Occipital lobe (tissue), 1 donor: ENCODE measurements at regions not wholly inside any gene's neighbourhood (a gene's known extent, or its start where the extent isn't known, plus 50 kb on each side); places are given as distances from the start of the nearest gene placed in this dataset.
"Not testable (repeated sequence)": the region's sequence is repeated elsewhere in the genome, so short reads cannot be mapped to it uniquely, and the experiment has no call there.

ENCODE experiments used
- DNase-seq: peaks from one replicate; lab custom pipeline; 2025; lab: John Stamatoyannopoulos, UW

- DNase-seq, result no peak
Measured at GRCh38 chr6:112865131-112865530, 518.0 kb downstream of the RFPL4B start.

GRCh38 chr6:112874881-112875280 is 527.8 kb downstream of the RFPL4B start:
- DNase-seq, result no peak

- no peak for DNase-seq
Measured at GRCh38 chr6:112877134-112878100, 530.3 kb downstream of the RFPL4B start.

- DNase-seq, result no peak
Measured at GRCh38 chr6:112879920-112880413, 532.8 kb downstream of the RFPL4B start.

- no peak for DNase-seq
Measured at GRCh38 chr6:112881027-112881426, 533.9 kb downstream of the RFPL4B start.

- DNase-seq, result no peak
Measured at GRCh38 chr6:112881828-112882780, 535.0 kb downstream of the RFPL4B start.

- DNase-seq, result no peak
Measured at GRCh38 chr6:112883095-112883494, 536.0 kb downstream of the RFPL4B start.

- DNase-seq, result no peak
Measured at GRCh38 chr6:112886415-112886814, 539.3 kb downstream of the RFPL4B start.

GRCh38 chr6:112887424-112887823 is 540.3 kb downstream of the RFPL4B start:
- not testable (repeated sequence) for DNase-seq

- DNase-seq, result no peak
Measured at GRCh38 chr6:112899541-112899940, 552.4 kb downstream of the RFPL4B start.

- DNase-seq, result no peak
Measured at GRCh38 chr6:112903361-112903760, 556.2 kb downstream of the RFPL4B start.

GRCh38 chr6:112906726-112907125 is 559.6 kb downstream of the RFPL4B start:
- no peak for DNase-seq

GRCh38 chr6:112909781-112910180 is 562.7 kb downstream of the RFPL4B start:
- DNase-seq, result no peak

- no peak for DNase-seq
Measured at GRCh38 chr6:112910256-112910655, 563.1 kb downstream of the RFPL4B start.

GRCh38 chr6:112911959-112912358 is 564.8 kb downstream of the RFPL4B start:
- no peak for DNase-seq

GRCh38 chr6:112912416-112913101 is 565.4 kb downstream of the RFPL4B start:
- no peak for DNase-seq

- not testable (repeated sequence) for DNase-seq
Measured at GRCh38 chr6:112919744-112920143, 572.6 kb downstream of the RFPL4B start.

- DNase-seq, result no peak
Measured at GRCh38 chr6:112920994-112921393, 573.9 kb downstream of the RFPL4B start.

- DNase-seq, result no peak
Measured at GRCh38 chr6:112923940-112924587, 576.9 kb downstream of the RFPL4B start.

GRCh38 chr6:112925702-112926101 is 578.6 kb downstream of the RFPL4B start:
- DNase-seq, result no peak
